ENCODE measurements at regions not wholly inside any gene's neighbourhood (a gene's known extent, or its start where the extent isn't known, plus 50 kb on each side); places are given as distances from the start of the nearest gene placed in this dataset.
"Not testable (repeated sequence)": the region's sequence is repeated elsewhere in the genome, so short reads cannot be mapped to it uniquely, and the experiment has no call there.

GRCh38 chr16:32083891-32084290 lies 169.2 kb upstream of the TP53TG3D start:
- not testable (repeated sequence) for TF ChIP-seq CTCF, POLR2A (IDR thresholded peaks at IDR 0.05)

Measured in body of pancreas (tissue), 4 donors.